GM19043 (cell line): ENCODE measurements at regions not wholly inside any gene's neighbourhood (a gene's known extent, or its start where the extent isn't known, plus 50 kb on each side); places are given as distances from the start of the nearest gene placed in this dataset.
A peak's percentile ranks its signal among the peaks of the same experiment; 100 is the strongest.

Experiments
- ATAC-seq: cut with Tn5 transposase; IDR thresholded peaks from one replicate; pipeline ENCODE4 v1.9.1; 2021; ENCODE audit warnings: low read depth; ENCODE audit not compliant: unreplicated experiment

GRCh38 chr1:101153692-101154091 is 83.1 kb upstream of the S1PR1 start:
- no peak for ATAC-seq

GRCh38 chr1:101152633-101153032 is 84.2 kb upstream of the S1PR1 start:
- no peak for ATAC-seq

- ATAC-seq: no peak
Measured at GRCh38 chr1:101151286-101151685, 85.5 kb upstream of the S1PR1 start.

- no peak for ATAC-seq
Measured at GRCh38 chr1:101150670-101151069, 86.1 kb upstream of the S1PR1 start.

DNA sequence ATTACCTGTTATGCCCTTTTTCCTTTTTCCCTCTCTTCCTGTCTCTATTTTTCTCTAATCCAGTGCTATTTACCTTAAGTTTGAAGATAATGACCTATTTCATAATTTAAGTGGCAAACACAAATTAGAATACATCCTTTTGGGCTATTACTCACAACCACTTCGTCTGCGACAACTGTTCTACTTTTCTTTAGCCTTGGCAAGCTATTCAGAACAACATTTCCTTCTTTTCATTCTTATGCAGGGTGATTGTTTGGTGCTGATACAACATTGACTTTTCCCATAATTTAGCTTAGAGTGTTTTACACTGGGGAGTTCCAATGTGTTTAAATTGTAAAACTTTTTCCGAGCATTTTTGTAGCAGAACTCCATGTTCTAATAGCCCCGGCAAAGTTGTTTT is 86.6 kb upstream of the S1PR1 start:
- ATAC-seq: no peak

DNA sequence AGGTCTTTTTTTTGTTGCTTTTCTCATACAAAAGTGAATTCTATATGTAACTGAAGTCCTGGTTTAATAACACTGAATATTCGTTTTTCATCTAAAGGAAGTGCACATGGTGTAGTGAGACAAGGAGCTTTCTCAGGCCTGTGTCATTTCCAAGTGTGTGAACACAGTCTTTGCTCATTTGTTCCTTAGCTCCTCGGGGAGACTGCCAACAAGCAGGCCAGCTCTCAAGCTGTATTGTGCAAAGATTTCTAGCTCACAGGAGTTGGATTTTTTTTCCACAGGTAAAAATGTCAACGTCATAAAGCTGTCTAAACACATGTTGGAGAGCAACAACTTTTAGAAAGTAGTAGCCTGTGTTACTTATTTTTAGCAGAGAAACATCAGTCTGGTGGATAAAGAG is 87.8 kb upstream of the S1PR1 start:
- no peak for ATAC-seq

- ATAC-seq: no peak
Measured at GRCh38 chr1:101147381-101147780, 89.4 kb upstream of the S1PR1 start.

DNA sequence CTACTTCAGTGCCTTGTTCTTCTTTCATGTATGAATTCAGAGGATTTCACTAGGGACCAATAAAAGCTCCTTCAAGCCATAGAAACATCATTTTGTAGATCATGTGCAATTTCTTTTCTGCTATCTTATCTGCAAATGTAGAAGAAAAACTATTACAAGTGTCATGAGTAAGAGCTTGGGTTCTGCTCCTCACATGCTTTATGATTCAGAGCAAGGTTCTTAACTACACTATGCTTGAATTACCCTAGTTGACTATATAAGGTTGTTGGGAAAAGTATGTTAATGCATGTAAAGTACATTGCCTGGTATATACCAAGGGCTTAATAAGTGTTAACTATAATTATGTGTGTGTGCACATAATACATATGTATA is 91.4 kb upstream of the S1PR1 start:
- ATAC-seq: no peak

GRCh38 chr1:101144671-101145448 is 92.0 kb upstream of the S1PR1 start:
- no peak for ATAC-seq

DNA sequence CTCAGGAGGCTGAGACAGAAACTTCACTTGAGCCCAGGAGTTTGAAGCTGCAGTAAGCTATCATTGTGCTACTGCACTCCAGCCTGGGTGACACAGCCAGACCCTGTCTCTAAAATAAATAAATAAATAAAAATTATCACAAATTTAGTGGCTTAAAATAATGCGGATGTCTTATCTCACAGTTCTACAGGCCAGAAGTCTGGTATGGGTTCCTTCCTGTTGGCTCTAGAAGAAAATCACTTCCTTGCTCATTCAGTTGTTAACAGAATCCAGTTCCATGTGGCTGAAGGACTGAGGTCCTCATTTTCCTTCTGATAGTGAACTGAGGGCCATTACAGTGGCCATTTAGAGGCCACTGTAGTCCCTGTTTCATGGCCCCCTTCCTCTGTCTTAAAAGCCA is 94.6 kb upstream of the S1PR1 start:
- ATAC-seq: no peak

DNA sequence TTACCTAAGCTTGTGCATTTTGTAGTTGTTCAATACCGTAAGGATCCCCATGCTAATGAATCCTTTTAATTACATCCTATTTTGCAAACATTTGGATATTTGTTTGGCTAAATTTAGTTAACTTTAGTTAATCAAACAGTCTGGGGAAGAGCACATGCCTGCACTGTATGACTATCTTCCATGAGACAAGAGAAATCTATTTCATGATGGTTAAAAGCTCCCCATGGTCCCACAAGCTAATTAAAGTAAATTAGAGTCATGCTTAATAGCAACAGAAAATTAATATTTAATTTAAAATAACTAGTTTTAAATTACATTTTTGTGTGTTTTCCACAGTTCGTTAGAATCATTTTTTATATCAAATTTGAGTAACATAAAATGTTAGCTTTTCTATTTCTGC is 95.4 kb upstream of the S1PR1 start:
- no peak for ATAC-seq

GRCh38 chr1:101139821-101140718 is 96.7 kb upstream of the S1PR1 start:
- no peak for ATAC-seq

DNA sequence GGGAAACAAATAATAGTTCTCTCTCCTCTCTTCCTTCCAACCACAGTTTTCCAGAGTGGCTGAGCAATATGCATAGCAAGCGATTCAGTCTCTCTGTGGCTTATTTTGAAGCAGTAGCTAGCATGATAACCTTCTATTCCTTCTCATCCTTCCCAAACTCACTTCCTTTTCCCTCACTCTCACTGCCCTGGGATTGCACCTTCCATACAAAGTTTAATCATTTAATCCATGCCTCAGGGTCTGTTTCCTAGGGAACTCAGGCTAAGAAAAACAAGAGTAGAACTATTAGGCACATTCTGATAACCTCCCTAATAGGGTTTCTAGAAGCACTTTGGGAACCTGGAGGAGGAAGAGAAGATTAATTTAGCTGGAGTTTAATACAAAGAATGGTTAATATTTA is 97.7 kb upstream of the S1PR1 start:
- ATAC-seq: no peak

- peak; percentile 37 for ATAC-seq
Measured at GRCh38 chr1:101137144-101138126, 99.4 kb upstream of the S1PR1 start.

GRCh38 chr1:101136739-101137138 is 100.1 kb upstream of the S1PR1 start:
- peak; percentile 57 for ATAC-seq

GRCh38 chr1:101136271-101136670 is 100.5 kb upstream of the S1PR1 start:
- ATAC-seq: no peak

GRCh38 chr1:101135526-101135925 is 101.3 kb upstream of the S1PR1 start:
- no peak for ATAC-seq

DNA sequence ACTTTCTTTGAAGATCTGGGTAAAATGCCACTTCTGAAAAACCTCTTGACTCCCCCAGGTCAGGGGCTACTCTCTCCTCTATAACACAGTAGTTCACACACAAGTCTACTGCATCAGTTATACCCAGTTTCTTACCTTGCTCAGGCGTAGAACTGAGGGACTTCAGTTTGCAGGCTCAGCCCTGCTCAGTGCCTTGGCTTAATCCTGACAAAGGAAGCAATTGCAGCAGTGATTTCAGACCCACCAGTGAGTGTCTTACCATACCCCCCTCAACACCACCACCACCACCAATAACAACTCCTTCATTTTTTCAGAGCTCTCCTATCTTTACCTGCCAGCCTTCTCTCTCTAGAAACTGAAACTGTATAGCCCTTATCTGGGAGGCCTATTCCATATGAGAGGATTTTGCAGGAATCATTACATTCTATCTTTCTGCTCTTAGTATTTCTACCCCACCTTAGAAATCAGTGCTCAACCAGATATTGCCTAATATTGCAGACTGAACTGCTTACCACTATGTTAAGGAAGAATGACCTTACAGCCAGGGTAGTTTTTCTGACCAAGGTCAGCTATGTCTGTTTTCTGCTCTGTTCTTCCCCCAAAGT is 105.5 kb upstream of the S1PR1 start:
- ATAC-seq: no peak

DNA sequence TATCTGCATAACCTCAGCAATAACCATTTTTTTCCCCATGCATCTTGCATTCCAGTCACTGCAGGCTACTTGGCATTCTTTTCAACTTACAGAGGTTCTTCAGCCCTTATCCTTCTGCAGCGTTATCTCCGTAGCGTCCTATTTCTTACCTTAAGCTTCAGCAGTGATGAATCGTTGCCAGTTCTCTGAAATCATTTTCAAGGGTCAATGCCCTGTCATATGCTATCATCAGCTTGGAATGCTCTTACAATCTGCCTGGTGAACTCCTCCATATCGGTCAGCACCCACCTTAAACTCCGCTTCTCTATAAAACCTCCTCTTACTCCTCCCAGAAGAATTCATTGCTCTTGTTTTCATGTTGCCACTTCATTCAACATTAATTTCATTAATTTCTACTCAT is 105.1 kb upstream of the DPH5 start:
- ATAC-seq: no peak

DNA sequence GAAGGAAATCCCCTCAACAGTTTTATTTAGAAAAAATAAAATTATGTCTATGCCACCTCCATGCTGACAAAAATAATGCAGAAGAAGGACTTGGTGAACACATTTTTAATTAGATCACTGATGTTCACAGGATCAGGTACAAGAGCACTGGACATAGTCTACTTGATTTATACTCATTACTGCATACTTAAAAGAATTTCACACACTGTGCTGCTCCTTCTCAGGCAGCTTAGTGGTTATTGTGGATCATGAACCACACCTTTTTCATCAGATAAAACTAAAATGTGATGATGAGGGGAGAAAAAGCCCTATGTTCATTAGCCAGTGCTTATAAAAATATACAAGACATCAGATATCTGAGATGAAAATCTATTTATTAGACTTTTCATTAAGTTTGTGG is 103.3 kb upstream of the DPH5 start:
- no peak for ATAC-seq
